ENCODE measurements at regions not wholly inside any gene's neighbourhood (a gene's known extent, or its start where the extent isn't known, plus 50 kb on each side); places are given as distances from the start of the nearest gene placed in this dataset.

DNA sequence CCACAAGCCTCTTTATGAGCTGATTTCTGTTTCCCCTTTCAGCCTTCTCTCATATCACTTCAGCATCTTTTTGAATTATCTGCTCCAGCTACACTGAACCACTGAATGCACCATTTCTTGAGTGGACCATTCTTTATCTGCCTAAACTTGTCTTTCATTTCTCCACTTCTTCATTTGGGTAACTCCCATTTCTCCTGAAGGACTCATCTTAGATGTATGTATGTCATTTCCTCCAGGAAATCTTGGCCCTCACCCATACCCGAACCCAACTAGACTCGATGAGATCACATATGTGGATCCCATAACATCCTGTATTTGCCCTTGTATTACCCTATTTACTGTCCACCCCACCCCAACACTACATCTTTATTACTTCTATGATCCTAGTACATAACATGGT lies 249.8 kb downstream of the KIF4B start:
- TF ChIP-seq, protein P1, sequence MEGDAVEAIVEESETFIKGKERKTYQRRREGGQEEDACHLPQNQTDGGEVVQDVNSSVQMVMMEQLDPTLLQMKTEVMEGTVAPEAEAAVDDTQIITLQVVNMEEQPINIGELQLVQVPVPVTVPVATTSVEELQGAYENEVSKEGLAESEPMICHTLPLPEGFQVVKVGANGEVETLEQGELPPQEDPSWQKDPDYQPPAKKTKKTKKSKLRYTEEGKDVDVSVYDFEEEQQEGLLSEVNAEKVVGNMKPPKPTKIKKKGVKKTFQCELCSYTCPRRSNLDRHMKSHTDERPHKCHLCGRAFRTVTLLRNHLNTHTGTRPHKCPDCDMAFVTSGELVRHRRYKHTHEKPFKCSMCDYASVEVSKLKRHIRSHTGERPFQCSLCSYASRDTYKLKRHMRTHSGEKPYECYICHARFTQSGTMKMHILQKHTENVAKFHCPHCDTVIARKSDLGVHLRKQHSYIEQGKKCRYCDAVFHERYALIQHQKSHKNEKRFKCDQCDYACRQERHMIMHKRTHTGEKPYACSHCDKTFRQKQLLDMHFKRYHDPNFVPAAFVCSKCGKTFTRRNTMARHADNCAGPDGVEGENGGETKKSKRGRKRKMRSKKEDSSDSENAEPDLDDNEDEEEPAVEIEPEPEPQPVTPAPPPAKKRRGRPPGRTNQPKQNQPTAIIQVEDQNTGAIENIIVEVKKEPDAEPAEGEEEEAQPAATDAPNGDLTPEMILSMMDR (IDR thresholded peaks at IDR 0.05; ENCODE audit: insufficient read depth, low read depth, low read length) = no peak
- TF ChIP-seq EZH2 (IDR thresholded peaks at IDR 0.05; ENCODE audit: insufficient read depth, low read length) = no peak

Measured in astrocyte (in vitro differentiated cells and primary cell).